Keratinocyte (primary cell): ENCODE measurements at regions not wholly inside any gene's neighbourhood (a gene's known extent, or its start where the extent isn't known, plus 50 kb on each side); places are given as distances from the start of the nearest gene placed in this dataset.

Experiments used
- EZH2 ChIP-seq: IDR thresholded peaks from one replicate; pipeline ENCODE4 v1.6.1; 2012; ENCODE audit warnings: inconsistent platforms, mild to moderate bottlenecking, low read length, moderate library complexity
- TF ChIP-seq, protein P1 (sequence below), 3 experiments: IDR thresholded peaks in 1 of 3; conservative IDR thresholded peaks in 1 of 3; optimal IDR thresholded peaks in 1 of 3; 2 replicates in 2 of 3; 3 replicates in 1 of 3; pipeline versions ENCODE3 to v1.5.1; 2011; ENCODE audit warnings: low read length in 3 of 3, mild to moderate bottlenecking in 3 of 3, moderate library complexity in 2 of 3, control low read depth in 1 of 3, inconsistent platforms in 1 of 3; ENCODE audit not compliant: insufficient read depth in 2 of 3; ENCODE audit errors: extremely low read depth in 1 of 3

DNA sequence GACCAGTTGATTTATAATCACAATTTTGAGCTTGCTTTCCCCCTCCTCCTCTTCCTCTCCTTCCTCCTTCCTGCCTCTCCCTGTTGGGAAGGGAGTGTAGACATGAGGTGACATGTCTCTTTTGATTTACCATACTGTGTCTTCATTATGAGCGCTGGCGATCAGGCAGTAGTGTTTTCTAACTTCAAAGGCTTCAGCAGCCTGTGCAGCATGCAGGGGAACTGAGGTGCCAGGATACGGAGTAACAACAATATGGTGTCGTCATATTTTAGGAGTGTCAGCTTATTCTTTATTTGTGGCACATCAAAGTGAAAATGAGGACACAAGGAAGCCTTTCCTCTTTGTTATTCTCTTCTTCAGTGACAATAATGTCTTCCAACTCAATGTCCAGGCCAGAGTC, 864.2 kb downstream of the SLC4A3 start:
- TF ChIP-seq, protein P1, sequence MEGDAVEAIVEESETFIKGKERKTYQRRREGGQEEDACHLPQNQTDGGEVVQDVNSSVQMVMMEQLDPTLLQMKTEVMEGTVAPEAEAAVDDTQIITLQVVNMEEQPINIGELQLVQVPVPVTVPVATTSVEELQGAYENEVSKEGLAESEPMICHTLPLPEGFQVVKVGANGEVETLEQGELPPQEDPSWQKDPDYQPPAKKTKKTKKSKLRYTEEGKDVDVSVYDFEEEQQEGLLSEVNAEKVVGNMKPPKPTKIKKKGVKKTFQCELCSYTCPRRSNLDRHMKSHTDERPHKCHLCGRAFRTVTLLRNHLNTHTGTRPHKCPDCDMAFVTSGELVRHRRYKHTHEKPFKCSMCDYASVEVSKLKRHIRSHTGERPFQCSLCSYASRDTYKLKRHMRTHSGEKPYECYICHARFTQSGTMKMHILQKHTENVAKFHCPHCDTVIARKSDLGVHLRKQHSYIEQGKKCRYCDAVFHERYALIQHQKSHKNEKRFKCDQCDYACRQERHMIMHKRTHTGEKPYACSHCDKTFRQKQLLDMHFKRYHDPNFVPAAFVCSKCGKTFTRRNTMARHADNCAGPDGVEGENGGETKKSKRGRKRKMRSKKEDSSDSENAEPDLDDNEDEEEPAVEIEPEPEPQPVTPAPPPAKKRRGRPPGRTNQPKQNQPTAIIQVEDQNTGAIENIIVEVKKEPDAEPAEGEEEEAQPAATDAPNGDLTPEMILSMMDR (optimal IDR thresholded peaks at IDR 0.05 in 1 of 3, IDR thresholded peaks at IDR 0.05 in 1 of 3, conservative IDR thresholded peaks at IDR 0.05 in 1 of 3; ENCODE audit: extremely low read depth in 1 of 3, insufficient read depth in 2 of 3, low read length in 3 of 3): no peak
- no peak for TF ChIP-seq EZH2
